ENCODE measurements at regions not wholly inside any gene's neighbourhood (a gene's known extent, or its start where the extent isn't known, plus 50 kb on each side); places are given as distances from the start of the nearest gene placed in this dataset.
"Not testable (repeated sequence)": the region's sequence is repeated elsewhere in the genome, so short reads cannot be mapped to it uniquely, and the experiment has no call there.

DNA sequence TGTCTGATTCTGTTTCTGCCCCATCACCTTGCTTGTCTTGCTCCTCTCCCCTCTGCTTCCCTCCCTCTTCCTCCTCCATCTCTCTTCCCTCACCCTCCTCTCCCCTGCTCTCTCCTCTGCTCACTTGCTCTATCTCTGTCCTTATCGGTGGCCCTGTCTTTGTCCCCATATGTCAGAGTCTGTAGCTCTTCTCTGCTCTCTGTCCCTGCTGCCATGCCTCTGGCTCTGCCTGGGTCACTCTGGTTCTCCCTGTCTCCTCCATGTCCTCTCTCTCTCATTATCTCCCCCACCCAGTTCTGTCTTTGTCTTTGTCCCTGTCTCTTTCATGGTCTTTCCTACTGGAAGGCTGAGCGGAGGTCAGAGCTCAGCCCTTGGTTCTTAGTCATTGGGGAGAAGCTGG lies 169.1 kb upstream of the NLRP1 start:
- DNase-seq = no peak

DNA sequence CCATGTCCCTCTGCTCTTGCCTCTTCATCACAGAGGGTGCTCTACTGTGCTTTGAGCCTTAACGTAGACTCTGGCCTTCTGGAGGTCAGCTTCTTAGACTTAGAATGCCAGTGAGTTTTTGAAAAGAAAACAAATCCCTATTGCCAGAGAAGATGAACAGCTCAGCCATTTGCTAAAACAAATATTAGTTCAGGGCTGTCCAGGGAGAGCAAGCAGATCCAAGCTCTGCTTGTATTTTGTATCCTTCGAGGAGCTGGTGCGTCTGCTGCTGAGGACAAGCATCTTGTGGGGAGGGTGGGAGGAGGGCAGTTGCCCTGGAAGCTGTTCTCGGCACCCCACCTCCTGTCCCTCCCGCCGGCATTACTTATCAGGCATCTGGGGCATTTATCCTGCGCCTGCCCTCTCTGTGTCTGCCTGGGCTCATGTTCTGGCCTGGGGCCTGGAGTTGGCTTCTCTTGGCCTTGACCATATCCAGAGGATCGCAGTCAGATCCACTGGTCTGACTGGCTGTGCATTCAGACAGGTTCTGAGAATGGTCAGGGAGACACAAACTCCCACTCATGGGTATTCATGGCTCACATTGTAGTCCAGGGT lies 173.1 kb upstream of the NLRP1 start:
- no peak for DNase-seq

DNA sequence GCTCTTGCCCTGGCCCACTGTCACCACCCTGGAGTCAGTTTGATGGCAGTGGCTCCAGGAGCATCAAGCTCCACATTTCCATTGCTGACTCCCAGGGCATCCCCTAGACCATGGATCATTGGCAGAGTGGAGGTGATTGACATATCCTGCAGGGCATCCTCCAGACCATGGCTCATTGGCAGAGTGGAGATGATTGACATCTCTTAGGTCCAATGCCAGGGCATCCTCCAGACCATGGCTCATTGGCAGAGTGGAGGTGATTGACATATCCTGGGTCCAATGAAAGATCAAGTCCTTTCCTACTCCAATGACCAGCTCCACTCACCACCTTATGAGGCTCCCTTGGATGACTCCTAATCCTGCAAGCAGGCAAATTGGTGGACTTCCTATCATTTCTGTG lies 174.3 kb upstream of the NLRP1 start:
- DNase-seq = peak; percentile 16

DNA sequence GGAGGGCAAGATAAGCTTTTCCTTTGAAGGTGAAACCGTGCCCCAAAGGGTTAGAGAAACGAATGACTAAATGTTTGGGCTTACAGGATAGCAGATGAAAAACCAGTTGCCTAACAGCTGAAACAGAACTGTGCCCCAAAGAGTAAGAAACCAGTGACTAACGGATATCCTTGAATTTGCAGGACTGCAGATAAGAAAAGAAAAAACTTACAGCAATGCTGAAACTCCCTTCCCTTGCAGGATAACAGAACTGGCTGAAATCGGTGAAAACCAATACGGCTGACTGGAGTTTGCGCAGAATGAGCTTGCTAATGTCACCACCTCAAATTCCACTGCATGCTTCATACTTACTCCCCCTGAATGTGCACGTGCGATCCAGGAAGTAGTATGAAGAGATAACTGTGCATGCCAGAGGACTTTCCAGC lies 175.2 kb upstream of the NLRP1 start:
- DNase-seq = no peak

DNA sequence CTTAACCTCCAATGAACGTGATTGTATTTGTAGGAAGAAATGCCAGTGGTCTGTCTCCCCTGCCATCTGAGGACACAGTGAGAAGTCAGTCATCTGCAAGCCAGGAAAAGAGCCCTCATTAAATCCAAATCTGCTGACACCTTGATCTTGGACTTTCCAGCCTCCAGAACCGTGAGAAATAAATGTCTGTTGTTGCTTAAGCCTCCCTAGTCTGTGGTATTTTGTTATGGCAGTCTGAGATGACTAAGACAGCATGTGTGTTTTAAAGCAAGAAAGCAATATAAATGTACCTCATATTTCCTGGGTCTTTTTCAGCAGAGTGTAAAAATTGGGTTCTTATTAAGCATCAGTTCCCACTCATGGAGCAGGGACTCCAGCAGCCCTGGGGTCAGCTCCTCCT lies 177.9 kb upstream of the NLRP1 start:
- DNase-seq = no peak

DNA sequence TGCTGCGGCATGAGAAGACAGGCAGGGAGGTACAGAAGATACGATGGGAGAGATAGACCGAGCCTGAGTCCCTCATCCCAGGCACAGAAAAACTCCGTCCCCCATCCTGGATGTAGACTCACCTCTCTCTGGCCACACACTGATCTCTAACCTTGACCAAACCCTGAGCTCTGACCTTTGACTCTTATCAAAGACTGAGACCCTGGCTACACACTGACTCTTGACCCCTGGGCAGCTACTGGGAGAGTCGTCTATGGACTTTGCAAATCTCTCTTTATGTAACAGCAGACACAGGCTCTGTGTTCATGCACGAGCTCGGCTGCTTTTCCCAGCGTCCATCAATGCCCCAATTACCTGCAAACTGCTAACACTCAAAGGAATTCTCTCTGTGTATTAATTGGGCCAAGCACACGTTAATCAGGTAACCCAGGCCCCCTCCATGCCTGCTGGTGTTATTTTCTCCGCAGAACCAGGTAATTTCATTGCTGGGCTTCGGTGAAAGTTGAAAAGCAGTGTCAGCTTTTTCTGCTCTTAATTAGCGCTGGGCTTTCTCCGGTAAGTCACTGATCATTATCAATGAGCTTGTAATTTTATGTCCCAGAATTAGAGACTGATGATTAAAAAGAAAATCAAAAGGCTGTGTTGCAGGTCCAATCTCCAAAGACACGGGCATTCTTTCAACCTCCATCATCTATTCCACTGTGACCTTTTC lies 179.4 kb upstream of the NLRP1 start:
- no peak for DNase-seq

DNA sequence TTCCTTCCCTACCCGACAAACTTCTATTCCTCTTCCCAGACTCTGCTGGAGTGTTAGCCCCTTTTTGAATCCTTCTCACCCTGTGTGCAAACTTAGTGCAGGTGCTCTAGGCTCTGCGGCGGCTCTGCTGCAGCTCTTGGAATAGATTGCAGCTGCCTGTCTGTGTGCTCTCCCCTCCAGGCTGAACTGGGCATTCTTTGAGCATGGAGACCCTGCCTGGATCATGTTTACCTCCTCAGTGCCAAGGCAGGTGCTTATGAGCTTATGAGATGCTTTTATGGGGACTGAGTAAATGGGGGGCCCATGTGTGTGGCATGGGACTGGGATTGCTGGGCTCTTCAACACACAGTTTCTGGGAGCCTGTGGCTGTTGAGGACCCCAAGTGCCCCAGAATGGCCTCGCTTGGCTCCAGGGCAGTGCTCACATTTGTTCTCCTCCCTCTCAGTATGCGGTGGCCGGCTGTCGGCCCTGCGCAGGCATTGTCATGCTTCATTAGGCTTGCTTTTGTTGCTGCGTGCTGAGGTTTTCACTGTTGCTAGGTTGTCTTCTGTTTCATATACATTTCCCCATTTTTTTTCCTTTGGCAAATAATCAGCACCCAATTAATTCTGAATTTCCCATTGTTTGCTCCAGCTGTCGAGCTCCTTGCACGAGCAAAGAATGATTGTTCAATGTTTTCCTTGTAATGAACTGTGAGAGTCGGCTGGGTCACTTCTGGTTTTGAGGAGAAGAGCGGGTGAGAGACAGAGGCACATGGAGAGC lies 185.5 kb upstream of the NLRP1 start:
- DNase-seq = no peak

DNA sequence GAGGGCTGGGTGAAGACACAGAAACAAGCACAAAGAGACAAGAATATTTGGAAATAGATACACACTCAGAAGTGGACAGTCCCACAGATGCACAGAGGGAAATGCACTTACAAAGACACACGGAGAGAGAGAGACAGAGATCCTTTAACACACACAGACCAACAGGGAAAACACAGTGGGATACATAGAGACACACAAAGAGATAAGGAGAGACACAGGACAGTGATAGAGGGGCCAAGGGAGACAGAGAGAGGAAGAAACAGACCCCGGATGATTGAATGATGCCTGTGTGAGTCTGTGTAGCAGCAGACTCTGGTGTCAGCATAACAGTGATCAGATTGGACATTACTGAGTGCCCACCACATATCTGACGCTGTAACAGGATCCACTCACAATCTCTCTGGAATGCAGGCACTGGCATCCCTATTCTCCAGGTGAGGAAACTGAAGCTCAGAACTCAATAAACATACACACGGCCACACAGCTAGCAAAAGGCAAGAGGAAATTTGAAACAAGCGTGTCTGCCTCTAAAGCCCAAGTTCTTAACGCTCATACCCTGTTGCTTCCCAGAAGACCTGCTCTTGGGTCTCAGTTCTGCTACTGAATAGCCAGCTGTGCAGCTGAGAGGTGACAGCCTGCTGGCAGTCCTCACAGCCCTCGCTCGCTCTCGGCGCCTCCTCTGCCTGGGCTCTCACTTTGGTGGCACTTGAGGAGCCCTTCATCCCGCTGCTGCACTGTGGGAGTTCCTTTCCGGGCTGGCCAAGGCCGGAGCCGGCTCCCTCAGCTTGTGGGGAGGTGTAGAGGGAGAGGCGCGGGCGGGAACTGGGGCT lies 186.3 kb upstream of the NLRP1 start:
- no peak for DNase-seq

DNA sequence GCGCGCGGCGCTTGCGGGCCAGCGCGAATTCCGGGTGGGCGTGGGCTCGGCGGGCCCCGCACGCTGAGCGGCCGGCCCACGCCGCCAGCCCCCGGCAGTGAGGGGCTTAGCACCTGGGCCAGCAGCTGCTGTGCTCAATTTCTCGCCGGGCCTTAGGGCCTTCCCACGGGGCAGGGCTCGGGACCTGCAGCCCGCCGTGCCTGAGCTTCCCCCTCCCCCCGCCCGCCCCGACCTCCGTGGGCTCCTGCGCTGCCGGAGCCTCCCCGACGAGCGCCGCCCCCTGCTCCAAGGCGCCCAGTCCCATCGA lies 186.9 kb upstream of the NLRP1 start:
- DNase-seq = not testable (repeated sequence)

DNA sequence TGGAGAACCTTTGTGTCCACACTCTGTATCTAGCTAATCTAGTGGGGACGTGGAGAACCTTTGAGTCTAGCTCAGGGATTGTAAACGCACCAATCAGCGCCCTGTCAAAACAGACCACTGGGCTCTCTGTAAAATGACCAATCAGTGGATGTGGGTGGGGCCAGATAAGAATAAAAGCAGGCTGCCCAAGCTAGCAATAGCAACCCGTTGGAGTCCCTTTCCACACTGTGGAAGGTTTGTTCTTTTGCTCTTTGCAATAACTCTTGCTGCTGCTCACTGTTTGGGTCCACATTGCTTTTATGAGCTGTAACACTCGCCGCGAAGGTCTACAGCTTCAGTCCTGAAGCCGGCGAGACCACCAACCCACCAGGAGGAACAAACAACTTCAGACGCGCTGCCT lies 187.7 kb upstream of the NLRP1 start:
- DNase-seq = not testable (repeated sequence)

DNA sequence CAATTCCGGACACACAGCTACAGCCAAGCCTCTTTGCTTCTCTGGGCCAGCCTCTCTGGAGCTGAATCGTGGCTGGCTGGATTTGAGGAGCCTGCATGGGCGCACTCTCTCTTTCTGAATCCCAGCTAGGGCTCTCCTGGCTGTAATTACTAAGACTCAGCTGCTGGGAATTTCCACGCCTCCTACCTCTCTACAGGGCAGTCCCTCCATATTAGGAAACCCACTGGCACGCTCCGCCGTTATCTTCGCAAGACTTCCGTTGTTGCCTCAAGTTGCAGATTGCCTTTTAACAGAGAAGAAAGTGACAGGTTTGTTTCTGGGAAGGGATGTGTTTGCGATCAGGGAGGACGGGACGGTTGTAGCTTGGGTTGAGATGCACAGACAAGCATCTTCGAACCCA lies 188.4 kb upstream of the NLRP1 start:
- DNase-seq = no peak

DNA sequence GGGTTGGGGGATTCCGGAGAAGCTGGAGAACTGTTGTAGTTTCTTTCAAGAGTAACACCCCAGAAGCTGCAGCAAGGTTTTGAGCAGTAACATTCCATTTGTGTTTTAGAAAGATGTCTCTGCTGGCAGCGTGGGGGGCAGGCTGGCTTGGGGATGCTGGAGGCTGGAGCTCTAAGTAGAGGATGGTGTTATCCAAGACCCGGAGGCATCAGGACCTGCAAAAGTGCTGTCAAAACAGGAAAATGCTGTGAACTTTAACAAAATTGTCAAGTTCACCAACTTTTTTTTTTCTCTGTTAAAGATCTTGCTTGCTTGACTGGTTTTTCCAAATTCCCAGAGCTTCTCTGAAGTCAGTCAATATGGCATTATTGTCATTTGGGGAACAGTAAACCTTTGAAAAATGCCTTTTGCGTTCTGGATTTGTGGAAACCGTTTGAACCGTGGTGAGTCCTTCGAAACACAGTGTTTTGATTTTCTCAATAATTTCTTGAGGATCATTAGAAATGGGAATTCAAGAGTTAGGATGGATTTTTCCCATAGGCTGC lies 189.6 kb upstream of the NLRP1 start:
- DNase-seq = no peak

DNA sequence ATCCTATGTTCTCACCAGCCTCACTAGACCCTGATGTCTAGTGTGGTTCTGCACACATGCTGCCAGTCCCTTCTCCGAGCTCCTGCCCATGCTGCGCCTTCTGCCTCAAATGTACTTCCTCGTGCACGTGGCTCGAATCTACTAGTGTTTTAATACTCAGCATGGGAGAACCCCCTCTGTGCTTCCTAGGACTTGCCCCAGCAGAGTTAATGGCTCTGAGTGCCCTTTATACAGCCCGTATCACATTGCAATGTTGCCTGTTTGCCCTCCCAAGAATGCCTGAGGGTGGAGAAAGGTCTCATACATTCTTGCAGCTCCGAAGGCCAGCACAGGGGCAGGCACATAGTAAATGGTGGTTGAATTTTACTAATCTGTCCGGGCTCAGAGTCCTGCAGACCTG lies 190.8 kb upstream of the NLRP1 start:
- DNase-seq = no peak

DNA sequence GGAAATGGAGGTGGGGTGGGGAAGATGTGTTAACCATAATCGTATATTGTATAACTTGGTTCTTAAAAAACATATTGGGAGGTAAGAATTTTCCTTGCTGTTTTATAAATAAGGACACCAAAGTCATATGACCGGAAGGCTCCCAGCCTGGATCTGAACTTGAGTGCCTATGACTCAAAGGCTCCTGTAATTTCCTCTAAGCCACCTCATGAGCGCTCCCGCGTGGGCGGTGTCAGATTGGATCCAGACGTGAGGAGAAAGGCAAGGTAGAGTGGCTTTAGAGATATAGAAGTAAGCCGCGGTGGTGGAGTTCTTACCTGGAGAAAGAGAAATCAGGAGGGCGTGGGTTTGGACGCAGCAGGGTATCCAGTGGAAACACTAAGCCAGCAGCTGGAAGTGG lies 196.2 kb upstream of the NLRP1 start:
- DNase-seq = no peak

DNA sequence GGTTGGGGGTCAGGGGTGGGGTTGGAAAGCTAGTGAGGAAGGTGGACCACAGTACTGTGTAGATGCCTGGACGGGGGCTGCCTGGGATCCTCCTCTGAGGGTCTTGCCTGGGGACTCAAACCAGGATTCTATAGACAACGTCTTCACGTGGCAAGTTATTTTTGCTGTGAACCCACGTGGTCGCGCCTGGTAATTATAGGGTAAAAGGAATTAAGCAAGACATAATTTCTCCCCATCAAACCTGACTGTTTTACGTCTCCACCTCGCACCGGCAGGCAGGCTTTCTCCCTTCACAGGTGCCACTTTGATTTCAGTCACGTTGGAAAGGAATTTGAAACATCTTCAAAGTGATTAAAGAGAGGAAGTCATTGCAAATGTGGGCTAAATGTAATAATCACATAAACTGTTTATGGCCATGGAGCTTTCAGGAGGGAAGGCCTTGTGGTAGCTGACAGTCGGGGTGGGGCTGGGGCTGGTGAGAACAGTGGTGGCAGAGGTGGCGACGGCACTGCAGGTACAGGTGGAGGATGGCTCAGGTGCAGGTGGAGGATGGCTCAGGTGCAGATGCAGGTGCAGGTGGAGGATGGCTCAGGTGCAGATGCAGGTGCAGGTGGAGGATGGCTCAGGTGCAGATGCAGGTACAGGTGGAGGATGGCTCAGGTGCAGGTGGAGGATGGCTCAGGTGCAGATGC lies 197.1 kb upstream of the NLRP1 start:
- DNase-seq = no peak

DNA sequence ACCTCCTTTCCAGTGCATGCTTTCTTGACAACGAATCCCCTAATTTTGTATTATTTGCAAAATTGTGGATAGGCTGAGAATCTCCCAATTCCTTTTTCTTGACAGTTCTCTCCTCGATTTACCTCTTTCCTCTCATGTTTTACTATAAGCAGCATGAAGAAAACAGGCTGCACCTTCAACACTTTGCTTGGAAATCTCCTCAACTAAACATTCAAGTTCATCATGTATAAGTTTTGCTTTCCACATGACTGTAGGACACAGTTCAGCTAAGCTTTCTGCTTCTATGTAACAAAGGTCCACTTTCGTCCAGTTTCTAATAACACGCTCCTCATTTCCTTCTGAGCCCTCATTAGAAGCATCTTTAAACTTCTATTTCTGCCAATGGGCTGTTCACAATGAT lies 199.0 kb upstream of the NLRP1 start:
- no peak for DNase-seq

DNA sequence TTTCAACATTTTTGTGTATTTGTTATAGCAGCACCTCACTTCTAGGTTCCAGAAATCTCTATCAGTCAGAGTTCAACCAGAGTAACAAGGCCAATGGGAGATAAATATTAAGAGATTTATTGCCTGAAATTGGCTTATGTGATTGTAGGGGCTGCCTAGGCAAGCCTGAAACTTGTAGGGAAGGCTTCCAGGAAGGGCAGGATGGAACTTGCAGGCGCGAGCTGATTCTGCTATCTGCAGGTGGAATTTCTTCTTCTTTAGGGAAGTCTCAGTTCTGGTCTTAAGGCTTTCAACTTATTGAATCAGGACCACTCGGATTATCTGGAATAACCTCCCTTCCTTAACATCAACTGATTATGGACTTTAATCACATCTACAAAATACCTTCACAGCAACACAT lies 199.5 kb upstream of the NLRP1 start:
- no peak for DNase-seq

DNA sequence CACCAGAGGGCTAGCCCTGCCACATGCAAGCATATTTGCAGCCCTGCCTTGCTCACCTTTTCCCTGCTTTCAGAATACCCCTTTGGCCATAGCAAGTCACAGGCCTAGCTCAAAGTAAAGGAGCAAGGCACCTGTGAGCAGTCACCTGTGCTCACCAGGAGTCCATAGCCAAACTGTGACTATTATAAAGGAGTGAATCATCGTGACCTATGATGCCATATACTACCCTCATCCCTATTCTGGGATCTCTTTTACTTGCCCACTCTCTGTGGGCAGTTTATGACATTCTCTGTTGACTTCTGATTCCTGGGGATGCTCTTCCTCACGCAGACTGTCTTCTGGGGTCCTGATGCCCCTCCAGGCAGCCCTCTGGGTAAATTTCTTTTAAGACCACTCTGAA lies 200.5 kb upstream of the NLRP1 start:
- DNase-seq = no peak

DNA sequence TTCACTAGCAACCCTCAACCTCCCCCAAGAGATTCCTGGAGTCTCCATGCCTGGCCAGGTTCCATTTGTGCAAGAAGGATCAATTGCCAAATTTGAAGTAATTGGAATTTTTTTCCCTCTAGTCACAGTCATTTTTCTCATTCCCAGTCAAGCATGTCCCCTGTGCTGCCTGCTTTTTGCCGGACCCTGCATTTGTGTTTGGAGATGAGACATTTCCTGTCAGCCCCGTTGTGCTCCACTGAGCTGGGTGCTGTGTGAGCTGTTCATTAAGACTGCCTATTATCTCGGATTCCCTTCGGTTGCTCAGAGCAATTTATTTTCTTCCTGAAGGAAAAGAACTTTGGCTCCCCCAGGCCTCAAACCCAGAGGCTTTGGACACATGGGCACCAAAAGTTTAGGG lies 201.0 kb upstream of the NLRP1 start:
- no peak for DNase-seq

DNA sequence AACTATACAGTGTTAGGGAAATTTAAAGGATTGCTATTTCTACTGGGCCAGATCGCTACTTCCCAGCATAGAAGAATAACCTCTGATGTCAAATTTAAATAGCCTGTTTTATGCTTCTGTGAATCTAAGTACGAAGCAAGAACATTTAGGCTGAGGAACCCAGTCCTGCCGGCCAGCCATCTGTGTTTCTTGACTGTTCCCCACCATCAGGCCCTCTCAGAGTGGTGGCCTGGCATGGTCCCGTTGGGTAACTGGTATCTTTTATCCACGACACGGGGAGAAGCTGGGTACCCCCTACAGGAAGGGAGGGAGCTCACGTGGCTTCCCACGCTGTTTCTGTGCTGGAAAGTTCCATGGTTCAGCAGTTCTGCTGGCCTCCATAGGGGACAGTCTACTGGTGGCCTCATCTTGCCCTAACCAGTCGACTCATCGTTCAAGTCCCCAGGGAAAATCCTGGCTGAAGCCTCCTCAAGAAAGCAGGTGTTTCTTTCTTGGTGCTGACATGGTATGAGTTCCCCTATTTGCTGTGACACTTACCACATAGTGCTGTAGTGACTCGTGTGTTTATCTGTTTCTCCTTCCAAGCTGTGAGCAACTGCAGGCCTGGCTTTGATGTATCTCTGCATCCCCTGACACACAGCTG lies 201.7 kb upstream of the NLRP1 start:
- DNase-seq = no peak

DNA sequence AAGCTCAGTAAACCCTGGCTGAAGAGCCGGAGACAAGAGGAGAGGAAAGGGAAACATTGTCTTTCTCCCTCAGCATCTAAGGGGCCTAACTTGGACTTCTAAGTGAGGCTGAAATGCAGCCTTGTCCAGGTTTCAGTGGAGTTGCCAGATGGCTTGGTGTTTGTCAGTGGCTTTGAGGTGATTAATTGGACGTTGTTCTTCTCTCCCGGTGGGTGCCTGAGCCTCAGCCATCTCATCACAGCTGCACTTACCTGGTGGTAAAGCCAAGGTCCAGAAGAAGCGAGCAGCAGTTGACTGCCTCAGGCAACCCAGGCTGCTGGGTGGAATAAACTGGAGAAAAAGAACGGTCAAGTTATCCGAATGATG lies 202.2 kb upstream of the NLRP1 start:
- no peak for DNase-seq

DNA sequence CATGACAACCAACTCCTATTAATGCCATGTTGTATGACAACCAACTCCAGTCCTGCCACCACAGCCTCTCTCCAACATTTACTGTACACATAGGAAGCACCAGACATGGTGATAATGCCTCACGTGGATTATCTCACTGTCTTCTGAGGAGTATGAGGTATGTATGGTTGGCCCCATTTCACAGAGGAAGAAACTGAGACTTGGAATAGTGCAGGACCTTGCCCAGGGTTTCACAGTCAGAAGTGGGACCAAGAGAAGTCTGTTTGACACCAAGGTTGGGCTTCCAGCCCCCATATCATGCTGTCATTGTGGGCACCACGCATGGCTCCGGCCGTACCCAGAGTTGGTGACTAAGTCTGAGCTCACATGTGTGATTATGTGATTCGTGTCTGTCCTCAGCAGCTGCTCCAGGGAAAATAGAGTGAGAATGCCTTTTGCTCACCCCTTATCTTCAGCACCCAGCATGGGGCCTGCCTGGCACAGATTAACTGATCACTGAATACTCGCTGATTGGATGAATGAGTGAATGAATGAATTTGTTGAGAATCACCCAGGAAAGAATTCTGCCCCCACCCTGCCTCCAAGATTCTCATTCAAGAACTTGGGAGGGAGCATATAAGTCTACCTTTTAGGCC lies 204.1 kb upstream of the NLRP1 start:
- DNase-seq = no peak

All from stimulated activated CD4-positive, alpha-beta T cell treated with anti-CD3 and anti-CD28 coated beads, Interleukin-15, amount 100 ng/mL, for 24 hours (primary cell).